ENCODE measurements at regions not wholly inside any gene's neighbourhood (a gene's known extent, or its start where the extent isn't known, plus 50 kb on each side); places are given as distances from the start of the nearest gene placed in this dataset.

GRCh38 chr15:94105760-94106159 lies 125.6 kb upstream of the MCTP2 start:
- DNase-seq (ENCODE audit: low read depth in 1 of 2, low spot score in 1 of 2), result no peak

- no peak for DNase-seq (ENCODE audit: low read depth in 1 of 2, low spot score in 1 of 2)
These were observed 130.5 kb upstream of the MCTP2 start for GRCh38 chr15:94100863-94101262.

- DNase-seq (ENCODE audit: low read depth in 1 of 2, low spot score in 1 of 2), result no peak
These were observed 131.8 kb upstream of the MCTP2 start for GRCh38 chr15:94099574-94099960.

- DNase-seq (ENCODE audit: low read depth in 1 of 2, low spot score in 1 of 2), result no peak
These were observed 132.3 kb upstream of the MCTP2 start for GRCh38 chr15:94098921-94099573.

DNA sequence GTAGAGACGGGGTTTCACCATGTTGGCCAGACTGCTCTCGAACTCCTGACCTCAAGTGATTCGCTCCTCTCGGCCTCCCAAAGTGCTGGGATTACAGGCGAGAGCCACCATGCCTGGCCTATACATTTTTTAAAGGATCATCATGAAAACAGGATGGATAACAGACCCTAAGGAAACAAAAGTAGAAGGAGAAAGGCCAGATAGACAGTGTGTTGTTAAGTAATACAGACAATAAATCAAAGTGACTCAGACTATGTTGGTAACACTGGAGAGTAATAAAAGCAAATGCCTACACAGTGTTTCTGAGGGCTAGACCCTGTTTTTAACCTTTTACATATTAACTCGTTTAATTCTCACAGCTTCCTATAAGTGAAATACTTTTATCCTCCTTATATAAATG lies 133.8 kb upstream of the MCTP2 start:
- DNase-seq (ENCODE audit: low read depth in 1 of 2, low spot score in 1 of 2), result no peak

- DNase-seq (ENCODE audit: low read depth in 1 of 2, low spot score in 1 of 2), result no peak
These were observed 137.1 kb upstream of the MCTP2 start for GRCh38 chr15:94094310-94094709.

DNA sequence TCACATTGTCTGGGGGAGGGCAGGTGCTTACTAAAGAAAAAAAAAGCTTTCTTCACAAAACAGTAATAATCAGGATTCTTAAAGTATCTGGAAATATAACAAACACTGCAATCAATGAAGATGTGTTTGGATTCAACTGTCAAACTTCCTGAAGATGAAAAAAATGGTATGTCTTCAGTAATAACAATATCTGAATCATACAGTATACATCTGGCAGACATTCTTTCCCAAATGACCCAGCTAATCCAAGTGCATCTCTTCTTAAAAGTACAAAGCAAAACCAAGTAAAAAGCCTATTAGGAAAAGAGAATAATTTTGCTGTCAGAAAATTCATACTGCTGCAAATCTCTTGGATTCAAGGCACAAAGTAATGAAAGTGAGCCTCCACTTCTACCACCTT lies 145.0 kb upstream of the MCTP2 start:
- no peak for DNase-seq (ENCODE audit: low read depth in 1 of 2, low spot score in 1 of 2)

DNA sequence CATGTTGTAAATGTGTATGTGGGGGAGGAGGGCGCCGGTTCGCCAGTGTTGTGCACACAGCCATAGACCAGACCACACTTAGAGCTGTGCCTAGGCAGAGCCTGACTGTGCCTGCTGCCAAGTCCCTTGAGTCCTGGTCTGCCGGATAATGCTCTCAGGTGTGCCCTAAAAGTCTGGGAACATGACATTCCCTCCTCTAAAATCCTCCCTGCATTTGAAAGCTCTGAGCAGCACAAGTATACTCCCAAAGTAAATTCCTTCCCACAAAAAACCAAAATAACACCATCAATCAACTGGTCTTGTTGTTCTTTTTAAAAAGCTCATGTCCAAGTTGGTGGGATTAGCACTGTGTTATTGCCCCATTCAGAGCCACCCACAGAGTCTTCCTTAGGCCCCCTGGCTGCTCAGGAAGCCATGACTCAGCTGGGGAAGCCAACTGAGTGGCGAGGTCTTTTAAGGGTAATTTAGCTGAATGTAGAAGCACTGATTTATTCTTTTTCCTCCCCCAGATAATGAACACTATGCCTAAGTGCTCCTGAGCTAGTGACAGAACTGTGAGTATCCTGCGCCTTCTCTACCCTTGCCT lies 147.8 kb upstream of the MCTP2 start:
- no peak for DNase-seq (ENCODE audit: low read depth in 1 of 2, low spot score in 1 of 2)

DNA sequence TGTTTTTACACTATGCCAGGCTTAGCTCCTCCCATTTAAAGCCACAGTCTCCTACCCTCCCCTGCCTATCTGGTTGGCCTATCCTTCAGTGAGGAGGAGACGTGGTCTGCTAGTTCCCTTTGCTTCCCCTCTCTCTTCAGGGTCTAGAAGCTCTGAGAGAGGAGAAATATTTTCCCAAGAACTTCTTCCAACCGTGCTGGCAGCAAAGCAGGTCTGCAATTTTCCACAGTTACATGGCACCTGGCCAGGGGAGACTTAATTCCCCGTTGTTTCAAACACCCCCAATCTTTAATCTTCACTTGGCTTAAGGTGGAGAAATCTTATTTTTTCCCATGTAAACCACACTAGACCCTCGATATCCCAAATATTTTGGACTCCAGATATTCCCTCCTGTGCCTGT lies 149.5 kb upstream of the MCTP2 start:
- DNase-seq (ENCODE audit: low read depth in 1 of 2, low spot score in 1 of 2), result no peak

DNA sequence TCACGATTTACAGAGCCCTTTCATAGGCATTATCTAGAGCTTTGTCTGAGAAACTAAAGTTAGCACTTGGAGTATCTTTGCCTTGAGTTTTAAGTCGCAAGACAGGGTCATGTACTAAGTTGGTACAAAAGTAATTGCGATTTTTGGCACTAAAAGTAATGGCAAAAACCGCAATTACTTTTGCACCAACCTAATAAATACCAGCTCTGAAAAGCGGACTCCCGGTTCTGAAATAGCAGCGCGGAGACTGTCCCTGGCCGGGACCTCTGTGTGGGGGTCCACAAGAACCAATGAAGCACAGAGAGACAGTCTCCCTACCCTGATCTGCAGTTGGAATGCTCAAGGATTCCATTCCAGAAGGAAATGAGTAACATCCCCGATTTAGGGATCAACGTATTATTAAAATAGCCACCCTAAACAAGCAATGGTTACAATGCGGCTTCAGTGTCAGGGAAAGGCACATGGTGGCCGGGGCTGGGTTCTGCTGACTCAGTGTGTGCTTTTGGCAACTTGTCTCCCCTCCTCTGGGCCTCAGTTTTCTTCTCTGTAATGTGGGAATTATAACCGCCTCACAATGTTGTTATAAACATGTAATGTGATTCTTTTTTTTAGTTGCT lies 150.3 kb upstream of the MCTP2 start:
- no peak for DNase-seq (ENCODE audit: low read depth in 1 of 2, low spot score in 1 of 2)

DNA sequence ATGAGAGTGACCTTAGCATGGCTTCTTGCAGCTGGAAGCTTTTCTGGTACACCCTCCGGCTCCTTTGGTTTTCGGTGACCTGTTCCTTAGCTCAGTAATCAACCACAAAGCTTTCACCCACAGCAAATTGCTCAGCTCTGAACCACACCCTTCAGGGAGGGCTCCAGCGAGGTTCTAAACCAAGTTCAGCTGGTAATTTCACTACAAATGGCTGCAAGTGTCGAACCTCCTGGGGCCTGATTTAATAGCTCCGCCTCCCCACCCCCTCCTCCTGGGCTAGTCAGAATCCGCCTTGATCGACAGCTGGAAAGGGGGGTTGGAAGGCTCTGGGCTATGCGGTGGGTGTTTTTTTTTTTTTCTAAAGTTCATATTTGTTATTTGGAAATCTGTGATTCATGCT lies 150.9 kb upstream of the MCTP2 start:
- no peak for DNase-seq (ENCODE audit: low read depth in 1 of 2, low spot score in 1 of 2)

DNA sequence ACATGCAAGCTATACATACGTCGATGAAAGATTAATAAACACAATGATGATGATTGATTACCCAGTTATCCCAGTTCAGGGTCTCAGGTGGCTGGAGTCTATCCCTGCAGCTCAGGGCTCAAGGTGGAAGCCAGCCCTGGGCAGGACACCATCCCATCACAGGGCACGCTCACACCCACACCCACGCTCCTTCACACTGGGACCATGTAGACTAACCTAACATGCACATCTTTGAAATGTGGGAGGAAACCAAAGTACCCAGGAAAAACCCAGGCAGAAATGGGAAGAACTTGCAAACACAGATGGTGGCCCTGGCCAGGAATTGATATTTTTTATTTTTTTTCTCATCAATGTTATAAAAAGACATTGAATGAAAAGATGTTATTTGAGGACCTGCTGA lies 151.4 kb upstream of the MCTP2 start:
- no peak for DNase-seq (ENCODE audit: low read depth in 1 of 2, low spot score in 1 of 2)

GRCh38 chr15:94079459-94079858 lies 151.9 kb upstream of the MCTP2 start:
- DNase-seq (ENCODE audit: low read depth in 1 of 2, low spot score in 1 of 2), result no peak

DNA sequence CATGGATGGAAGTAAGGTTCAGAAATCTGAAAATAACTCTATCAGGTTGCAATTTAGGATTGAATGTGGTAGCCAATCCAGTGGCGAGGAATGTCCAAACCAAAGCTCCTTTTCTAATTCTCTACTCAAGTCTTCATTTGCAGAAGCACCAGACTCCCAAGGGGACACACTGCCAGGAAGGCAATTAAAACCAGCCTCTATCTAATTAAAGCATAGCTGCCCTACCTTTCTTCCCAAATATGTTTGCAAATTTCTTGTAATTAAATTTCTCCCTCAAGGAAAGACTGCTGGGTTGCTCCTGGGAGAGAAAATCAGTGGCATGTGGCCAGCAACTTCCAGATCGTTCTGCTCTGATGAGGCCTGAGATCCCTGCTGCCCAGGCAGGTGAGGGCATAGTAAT lies 153.4 kb upstream of the MCTP2 start:
- DNase-seq (ENCODE audit: low read depth in 1 of 2, low spot score in 1 of 2), result no peak

GRCh38 chr15:94075349-94075748 lies 156.0 kb upstream of the MCTP2 start:
- no peak for DNase-seq (ENCODE audit: low read depth in 1 of 2, low spot score in 1 of 2)

- DNase-seq (ENCODE audit: low read depth in 1 of 2, low spot score in 1 of 2), result no peak
These were observed 160.7 kb upstream of the MCTP2 start for GRCh38 chr15:94070356-94071295.

- DNase-seq (ENCODE audit: low read depth in 1 of 2, low spot score in 1 of 2), result no peak
These were observed 161.5 kb upstream of the MCTP2 start for GRCh38 chr15:94069844-94070243.

DNA sequence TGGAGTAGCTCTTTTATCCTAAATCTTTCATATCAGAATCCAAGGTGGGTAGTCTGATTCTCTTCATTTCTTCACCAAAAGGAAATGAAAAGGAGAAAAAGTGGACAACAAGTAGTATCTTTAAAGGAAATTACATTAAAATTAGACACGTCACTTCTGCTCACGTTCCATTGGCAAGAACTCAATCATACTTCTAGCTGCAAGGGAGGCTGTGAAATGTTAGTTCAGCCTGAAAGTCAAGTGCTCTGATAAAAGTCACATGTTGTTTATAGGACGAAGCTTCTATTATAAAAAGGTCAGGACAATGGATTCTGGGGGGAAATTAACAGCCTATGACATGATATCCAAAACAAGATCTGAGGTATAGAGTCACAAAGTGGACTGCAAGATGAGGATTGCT lies 164.6 kb upstream of the MCTP2 start:
- DNase-seq (ENCODE audit: low read depth in 1 of 2, low spot score in 1 of 2), result no peak

GRCh38 chr15:94066046-94066445 lies 165.3 kb upstream of the MCTP2 start:
- no peak for DNase-seq (ENCODE audit: low read depth in 1 of 2, low spot score in 1 of 2)

DNA sequence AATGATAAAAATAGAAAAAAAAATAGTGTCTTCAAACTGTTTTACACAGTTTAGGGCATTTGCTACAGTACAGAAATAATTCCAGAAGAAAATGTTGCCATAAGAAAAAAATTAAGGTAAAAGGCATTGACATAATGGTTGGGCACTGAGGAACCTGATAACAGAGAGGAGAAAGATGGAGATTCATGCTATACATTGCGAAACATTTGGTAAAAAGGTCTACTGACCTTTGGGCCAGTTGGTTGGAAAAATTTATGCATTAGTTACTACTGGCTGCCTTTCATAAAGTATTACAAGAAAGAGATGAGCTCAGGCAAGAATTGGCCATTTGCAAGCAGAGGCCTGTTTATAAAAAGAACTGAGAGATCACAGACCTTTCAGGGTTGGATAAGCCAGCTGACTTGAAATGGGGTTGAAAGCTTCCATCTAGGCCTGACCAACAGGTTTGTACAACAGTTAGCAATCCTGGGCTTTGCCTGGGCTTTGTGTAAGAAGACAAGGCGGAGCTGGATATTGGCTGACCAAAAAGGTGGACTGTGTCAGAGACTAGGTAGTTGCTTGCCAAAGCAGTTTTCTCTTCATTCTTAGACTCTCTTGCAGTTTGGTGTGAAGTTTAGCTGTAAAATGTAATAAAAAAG lies 166.6 kb upstream of the MCTP2 start:
- no peak for DNase-seq (ENCODE audit: low read depth in 1 of 2, low spot score in 1 of 2)

GRCh38 chr15:94061041-94061440 lies 170.3 kb upstream of the MCTP2 start:
- DNase-seq (ENCODE audit: low read depth in 1 of 2, low spot score in 1 of 2), result no peak
